ENCODE measurements at regions not wholly inside any gene's neighbourhood (a gene's known extent, or its start where the extent isn't known, plus 50 kb on each side); places are given as distances from the start of the nearest gene placed in this dataset.

DNA sequence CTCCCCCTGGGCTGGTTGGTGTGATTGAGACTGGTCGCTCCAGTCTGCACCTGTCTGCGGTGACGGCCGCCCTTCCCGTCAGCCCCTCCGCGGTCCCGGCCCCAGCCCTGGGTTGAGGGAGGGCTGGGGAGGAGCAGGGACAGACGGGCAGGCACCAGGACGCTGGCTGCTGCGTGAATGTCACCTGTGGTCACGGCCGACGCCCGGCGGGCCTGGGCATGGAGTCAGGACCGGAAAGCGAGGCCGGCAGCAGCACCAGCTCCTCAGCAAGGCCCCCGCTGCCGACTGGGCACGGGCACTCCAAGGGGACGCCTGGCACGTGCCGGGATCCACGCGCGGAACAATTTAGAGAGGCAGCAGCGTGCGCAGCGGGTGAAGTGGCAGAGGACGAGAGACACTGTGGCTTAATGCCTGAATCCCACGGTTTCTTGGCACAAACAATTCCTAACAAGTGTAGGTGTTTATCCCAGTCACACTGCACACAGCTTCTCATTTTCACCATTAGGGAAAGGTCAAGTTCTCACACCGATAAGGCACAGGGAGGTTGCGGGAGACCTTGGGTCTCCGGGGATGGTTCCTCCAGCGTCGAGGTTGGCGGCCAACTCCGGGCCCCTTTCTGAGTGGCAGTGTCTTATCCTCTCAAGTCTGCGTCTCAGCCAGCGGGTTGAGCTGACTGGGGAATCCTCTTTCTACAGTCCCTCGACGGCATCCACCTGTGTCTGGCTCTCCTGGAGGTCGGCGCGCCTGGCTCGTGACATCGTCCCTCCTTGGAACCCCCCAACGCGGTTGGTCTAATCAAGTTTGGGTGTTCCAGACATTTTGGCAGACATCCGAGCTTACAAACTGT, 66.4 kb upstream of the ADGRA1 start:
- Histone ChIP-seq H3K4me1 (ENCODE audit: control insufficient read depth in 2 of 2, insufficient read depth in 2 of 2, low read length in 2 of 2) (no peaks in the 10 kb centered on the region), H3K9me3 (ENCODE audit: control insufficient read depth in 2 of 2, low read length in 2 of 2) (no peaks in the 10 kb centered on the region), H3K27me3 (ENCODE audit: control insufficient read depth in 2 of 2, insufficient read depth in 2 of 2, low read length in 2 of 2) (no peaks in the 10 kb centered on the region), H3K4me3 (ENCODE audit: low read length in 2 of 2) (no peak overlapping the region), H3K36me3 (ENCODE audit: control insufficient read depth in 2 of 2, insufficient read depth in 2 of 2, low read length in 2 of 2) (no peaks in the 10 kb centered on the region), H3K27ac (ENCODE audit: low read depth in 2 of 2, low read length in 2 of 2) (no peak overlapping the region), H3K9ac (ENCODE audit: low read depth in 1 of 2, low read length in 2 of 2) (no peak overlapping the region)

DNA sequence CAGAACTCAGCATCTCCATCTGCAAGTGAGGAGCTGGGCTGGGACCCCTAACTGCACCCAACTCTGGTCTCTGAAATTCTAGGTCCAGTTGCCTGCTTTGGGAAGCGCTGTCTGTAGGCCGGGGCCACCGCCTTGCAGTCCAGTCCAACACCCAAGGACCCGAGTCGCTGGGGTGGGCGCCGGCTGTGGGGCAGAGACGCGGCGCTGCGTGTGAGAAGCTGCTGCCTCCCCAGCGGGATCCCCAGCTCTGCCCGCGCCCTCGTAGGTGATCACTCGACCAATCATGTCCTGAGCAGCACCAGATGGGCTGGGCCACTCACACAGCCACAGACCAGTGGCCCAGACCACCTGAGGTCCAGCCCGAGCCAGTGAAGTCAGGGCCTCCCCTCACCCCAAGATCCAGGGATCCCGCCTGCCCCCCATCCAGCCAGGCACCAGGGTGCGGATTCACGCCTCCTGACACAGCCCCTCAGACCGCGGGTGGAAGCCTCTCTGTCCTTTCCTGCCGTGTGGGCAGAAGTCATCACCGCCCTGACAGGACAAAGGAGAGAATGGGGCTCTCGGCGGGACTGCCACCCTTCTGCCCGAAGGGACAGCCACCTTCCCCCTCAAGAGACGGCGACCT, 67.4 kb upstream of the ADGRA1 start:
- Histone ChIP-seq H3K27ac (ENCODE audit: low read depth in 2 of 2, low read length in 2 of 2) (no peak overlapping the region), H3K27me3 (ENCODE audit: control insufficient read depth in 2 of 2, insufficient read depth in 2 of 2, low read length in 2 of 2) (no peaks in the 10 kb centered on the region), H3K36me3 (ENCODE audit: control insufficient read depth in 2 of 2, insufficient read depth in 2 of 2, low read length in 2 of 2) (no peaks in the 10 kb centered on the region), H3K4me1 (ENCODE audit: control insufficient read depth in 2 of 2, insufficient read depth in 2 of 2, low read length in 2 of 2) (no peaks in the 10 kb centered on the region), H3K9me3 (ENCODE audit: control insufficient read depth in 2 of 2, low read length in 2 of 2) (no peaks in the 10 kb centered on the region), H3K4me3 (ENCODE audit: low read length in 2 of 2) (no peak overlapping the region), H3K9ac (ENCODE audit: low read depth in 1 of 2, low read length in 2 of 2) (no peak overlapping the region)

DNA sequence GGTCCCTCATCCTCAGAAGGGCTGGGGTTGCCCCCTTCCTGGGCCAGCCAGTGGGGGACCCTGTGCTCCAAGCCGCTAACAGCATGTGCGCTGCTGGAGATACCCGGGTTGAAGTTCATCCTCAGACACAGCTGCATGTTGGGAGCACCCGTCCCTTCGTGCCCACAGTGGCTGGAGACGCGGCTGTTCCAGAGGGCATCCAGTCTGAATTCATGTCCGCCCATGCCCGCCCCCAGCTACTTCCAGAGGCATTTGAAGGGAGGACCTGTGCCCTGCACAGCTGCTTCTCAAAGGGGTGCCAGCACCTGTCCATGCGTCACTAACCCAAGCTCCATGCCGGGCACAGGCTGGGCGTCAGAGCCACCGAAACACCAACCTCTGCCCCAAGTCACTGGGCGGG, 68.1 kb upstream of the ADGRA1 start:
- Histone ChIP-seq H3K4me1 (ENCODE audit: control insufficient read depth in 2 of 2, insufficient read depth in 2 of 2, low read length in 2 of 2) (no peaks in the 10 kb centered on the region), H3K9me3 (ENCODE audit: control insufficient read depth in 2 of 2, low read length in 2 of 2) (no peaks in the 10 kb centered on the region), H3K36me3 (ENCODE audit: control insufficient read depth in 2 of 2, insufficient read depth in 2 of 2, low read length in 2 of 2) (no peaks in the 10 kb centered on the region), H3K4me3 (ENCODE audit: low read length in 2 of 2) (no peak overlapping the region), H3K27me3 (ENCODE audit: control insufficient read depth in 2 of 2, insufficient read depth in 2 of 2, low read length in 2 of 2) (no peaks in the 10 kb centered on the region), H3K9ac (ENCODE audit: low read depth in 1 of 2, low read length in 2 of 2) (no peak overlapping the region), H3K27ac (ENCODE audit: low read depth in 2 of 2, low read length in 2 of 2) (no peak overlapping the region)

DNA sequence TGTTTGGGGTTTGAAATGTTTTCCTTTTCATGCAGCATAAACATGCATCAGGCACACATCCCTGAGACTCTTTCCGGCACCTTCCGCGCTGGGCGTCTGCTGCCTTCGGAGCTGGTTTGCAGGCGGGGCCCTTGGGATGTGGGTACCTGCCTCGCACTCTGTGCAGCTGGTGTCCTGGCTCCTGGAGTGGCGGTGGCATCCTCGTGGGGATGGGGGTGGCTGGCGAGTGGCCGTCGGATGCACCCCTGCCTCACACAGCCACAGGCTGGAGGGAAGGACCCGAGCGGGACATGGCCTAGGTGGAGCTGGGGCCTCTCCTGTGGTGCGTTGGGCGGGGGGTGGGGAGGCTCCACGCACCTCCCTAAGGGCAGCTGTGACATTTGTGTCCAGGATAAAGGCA, 68.5 kb upstream of the ADGRA1 start:
- Histone ChIP-seq H3K36me3 (ENCODE audit: control insufficient read depth in 2 of 2, insufficient read depth in 2 of 2, low read length in 2 of 2) (no peaks in the 10 kb centered on the region), H3K9ac (ENCODE audit: low read depth in 1 of 2, low read length in 2 of 2) (no peak overlapping the region), H3K27ac (ENCODE audit: low read depth in 2 of 2, low read length in 2 of 2) (no peak overlapping the region), H3K9me3 (ENCODE audit: control insufficient read depth in 2 of 2, low read length in 2 of 2) (no peaks in the 10 kb centered on the region), H3K4me1 (ENCODE audit: control insufficient read depth in 2 of 2, insufficient read depth in 2 of 2, low read length in 2 of 2) (no peaks in the 10 kb centered on the region), H3K4me3 (ENCODE audit: low read length in 2 of 2) (no peak overlapping the region), H3K27me3 (ENCODE audit: control insufficient read depth in 2 of 2, insufficient read depth in 2 of 2, low read length in 2 of 2) (no peaks in the 10 kb centered on the region)

DNA sequence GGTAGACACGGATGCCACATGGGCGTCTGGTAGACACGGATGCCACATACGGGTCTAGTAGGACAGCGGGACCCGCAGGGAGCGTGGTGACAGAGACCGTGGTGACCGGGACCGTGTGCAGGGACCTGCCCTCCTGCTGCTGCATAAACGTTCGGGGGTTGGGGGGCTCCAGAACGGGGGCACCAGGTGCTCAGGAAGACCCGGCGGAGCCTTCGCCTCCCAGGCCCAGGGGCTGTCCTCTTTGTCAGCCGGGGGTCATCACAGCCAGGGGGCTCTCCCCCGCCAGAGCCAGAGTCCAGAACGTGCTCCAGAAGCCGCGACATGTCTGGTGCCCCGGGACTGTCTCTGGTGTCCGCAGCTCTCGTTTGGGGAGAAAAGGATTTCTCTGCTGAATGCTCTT, 69.2 kb upstream of the ADGRA1 start:
- no peak overlapping the region for H3K4me3 ChIP-seq (ENCODE audit: low read length in 2 of 2)
- no peak overlapping the region for H3K9ac ChIP-seq (ENCODE audit: low read depth in 1 of 2, low read length in 2 of 2)
- no peaks in the 10 kb centered on the region for H3K4me1 ChIP-seq (ENCODE audit: control insufficient read depth in 2 of 2, insufficient read depth in 2 of 2, low read length in 2 of 2)
- no peaks in the 10 kb centered on the region for H3K27me3 ChIP-seq (ENCODE audit: control insufficient read depth in 2 of 2, insufficient read depth in 2 of 2, low read length in 2 of 2)
- H3K36me3 ChIP-seq (ENCODE audit: control insufficient read depth in 2 of 2, insufficient read depth in 2 of 2, low read length in 2 of 2) = no peaks in the 10 kb centered on the region
- H3K9me3 ChIP-seq (ENCODE audit: control insufficient read depth in 2 of 2, low read length in 2 of 2) = no peaks in the 10 kb centered on the region
- H3K27ac ChIP-seq (ENCODE audit: low read depth in 2 of 2, low read length in 2 of 2) = no peak overlapping the region

DNA sequence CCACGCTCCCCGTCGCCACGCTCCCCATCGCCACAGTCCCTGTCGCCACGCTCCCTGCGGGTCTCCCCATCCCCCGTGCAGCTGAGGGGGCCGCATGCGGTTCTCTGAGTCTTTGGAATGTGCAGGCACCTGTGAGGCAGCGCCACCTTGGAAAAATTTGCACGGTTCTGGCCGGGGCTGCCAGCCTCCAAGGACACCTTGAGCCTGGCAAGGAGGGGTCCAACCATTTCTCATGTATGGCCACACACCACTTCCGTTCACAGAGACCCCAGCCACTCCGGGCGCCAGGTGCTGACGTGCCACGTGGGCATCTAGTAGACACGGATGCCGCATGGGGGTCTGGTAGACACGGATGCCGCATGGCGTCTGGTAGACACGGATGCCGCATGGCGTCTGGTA, 70.5 kb upstream of the ADGRA1 start:
- no peaks in the 10 kb centered on the region for H3K36me3 ChIP-seq (ENCODE audit: control insufficient read depth in 2 of 2, insufficient read depth in 2 of 2, low read length in 2 of 2)
- H3K9ac ChIP-seq (ENCODE audit: low read depth in 1 of 2, low read length in 2 of 2) = no peak overlapping the region
- H3K27ac ChIP-seq (ENCODE audit: low read depth in 2 of 2, low read length in 2 of 2) = no peak overlapping the region
- H3K27me3 ChIP-seq (ENCODE audit: control insufficient read depth in 2 of 2, insufficient read depth in 2 of 2, low read length in 2 of 2) = no peaks in the 10 kb centered on the region
- no peak overlapping the region for H3K4me3 ChIP-seq (ENCODE audit: low read length in 2 of 2)
- no peaks in the 10 kb centered on the region for H3K9me3 ChIP-seq (ENCODE audit: control insufficient read depth in 2 of 2, low read length in 2 of 2)
- peaks cover 0 to 3% of the 10 kb centered on the region in 2 donors for H3K4me1 ChIP-seq (ENCODE audit: control insufficient read depth in 2 of 2, insufficient read depth in 2 of 2, low read length in 2 of 2)

DNA sequence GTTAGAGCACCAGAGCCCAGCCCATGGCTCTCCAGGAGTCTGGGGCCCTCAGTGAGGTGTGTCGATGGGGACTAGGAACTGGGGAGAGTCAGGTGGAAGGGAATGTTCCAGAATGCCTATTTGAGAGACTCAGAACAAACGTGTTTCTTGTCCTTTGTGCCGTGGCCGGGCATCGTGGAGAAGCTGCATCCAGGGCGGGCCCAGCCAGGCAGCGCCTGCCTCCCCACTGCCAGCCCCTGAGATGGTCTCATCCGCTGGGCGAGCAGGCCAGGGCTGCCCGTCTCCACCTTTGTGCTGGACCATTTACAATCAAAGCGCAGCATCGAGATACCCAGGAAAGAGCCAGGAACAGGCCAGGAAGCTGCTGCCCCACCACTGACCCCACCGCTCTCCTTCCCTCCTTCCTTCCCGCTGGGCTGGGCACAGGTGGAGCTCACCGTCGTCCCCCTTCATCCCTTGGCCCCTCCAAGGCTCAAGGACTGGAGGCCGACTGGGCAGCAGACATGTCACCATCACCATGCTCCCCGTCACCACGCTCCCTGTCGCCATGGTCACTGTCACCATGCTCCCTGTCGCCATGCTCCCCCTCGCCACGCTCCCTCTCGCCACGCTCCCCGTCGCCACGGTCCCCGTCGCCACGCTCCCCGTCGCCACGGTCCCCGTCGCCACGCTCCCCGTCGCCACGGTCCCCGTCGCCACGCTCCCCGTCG, 71.1 kb upstream of the ADGRA1 start:
- no peaks in the 10 kb centered on the region for H3K27me3 ChIP-seq (ENCODE audit: control insufficient read depth in 2 of 2, insufficient read depth in 2 of 2, low read length in 2 of 2)
- H3K4me1 ChIP-seq (ENCODE audit: control insufficient read depth in 2 of 2, insufficient read depth in 2 of 2, low read length in 2 of 2) = peaks cover 0 to 3% of the 10 kb centered on the region in 2 donors
- no peak overlapping the region for H3K27ac ChIP-seq (ENCODE audit: low read depth in 2 of 2, low read length in 2 of 2)
- H3K36me3 ChIP-seq (ENCODE audit: control insufficient read depth in 2 of 2, insufficient read depth in 2 of 2, low read length in 2 of 2) = no peaks in the 10 kb centered on the region
- no peak overlapping the region for H3K4me3 ChIP-seq (ENCODE audit: low read length in 2 of 2)
- no peak overlapping the region for H3K9ac ChIP-seq (ENCODE audit: low read depth in 1 of 2, low read length in 2 of 2)
- H3K9me3 ChIP-seq (ENCODE audit: control insufficient read depth in 2 of 2, low read length in 2 of 2) = no peaks in the 10 kb centered on the region

DNA sequence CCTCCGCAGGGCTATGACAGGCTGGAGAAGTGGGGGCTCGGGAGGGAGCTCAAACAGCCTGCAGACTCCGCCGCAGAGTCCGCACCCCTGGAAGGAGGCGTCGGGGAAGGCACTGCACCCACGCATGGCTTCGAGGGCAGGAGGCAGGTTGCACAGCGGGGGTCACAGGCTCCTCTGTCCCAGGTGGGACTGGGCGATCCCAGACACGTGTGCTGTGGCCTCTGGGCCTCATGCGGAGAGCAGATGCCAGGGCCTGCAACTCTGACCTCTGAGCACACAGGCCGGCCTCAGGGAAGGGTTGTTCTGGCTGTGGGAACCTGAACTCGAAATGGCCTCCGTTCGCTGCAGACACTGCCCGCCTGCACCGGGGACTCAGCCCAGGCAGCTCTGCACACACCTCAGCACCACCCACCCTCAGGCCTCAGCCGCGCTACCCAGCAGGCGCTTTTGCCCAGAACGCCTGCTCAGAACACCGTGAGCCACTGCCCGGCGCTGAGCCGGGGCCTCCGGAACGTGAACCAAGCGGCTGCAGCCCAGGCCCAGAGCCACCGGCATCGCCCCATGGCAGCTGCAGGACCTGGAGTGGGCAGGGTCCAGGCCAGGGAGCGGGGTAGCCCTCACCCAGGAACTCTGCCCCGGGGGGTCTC, 71.8 kb upstream of the ADGRA1 start:
- Histone ChIP-seq H3K27ac (ENCODE audit: low read depth in 2 of 2, low read length in 2 of 2) (no peak overlapping the region), H3K9me3 (ENCODE audit: control insufficient read depth in 2 of 2, low read length in 2 of 2) (no peaks in the 10 kb centered on the region), H3K4me3 (ENCODE audit: low read length in 2 of 2) (no peak overlapping the region), H3K9ac (ENCODE audit: low read depth in 1 of 2, low read length in 2 of 2) (no peak overlapping the region), H3K27me3 (ENCODE audit: control insufficient read depth in 2 of 2, insufficient read depth in 2 of 2, low read length in 2 of 2) (no peaks in the 10 kb centered on the region), H3K4me1 (ENCODE audit: control insufficient read depth in 2 of 2, insufficient read depth in 2 of 2, low read length in 2 of 2) (peaks cover 0 to 3% of the 10 kb centered on the region in 2 donors), H3K36me3 (ENCODE audit: control insufficient read depth in 2 of 2, insufficient read depth in 2 of 2, low read length in 2 of 2) (no peaks in the 10 kb centered on the region)

DNA sequence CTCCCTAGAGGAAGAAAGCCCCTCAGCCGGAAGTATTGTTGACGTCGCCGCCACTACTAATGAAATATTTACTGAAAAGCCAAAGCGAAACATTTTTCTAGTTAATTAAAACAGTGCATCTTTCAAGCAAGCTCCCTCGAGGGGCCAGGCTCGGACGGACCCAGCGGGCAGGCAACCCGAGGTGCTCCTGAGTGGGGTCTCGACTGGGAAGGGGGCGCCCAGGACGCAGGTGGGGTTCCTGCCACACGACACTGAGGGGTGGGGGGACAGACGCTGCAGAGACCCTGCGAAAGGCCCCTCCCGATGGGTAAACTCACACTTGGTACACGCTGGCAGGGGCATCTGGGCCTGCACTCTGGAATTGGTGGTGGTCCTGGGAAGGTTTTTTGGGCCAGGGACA, 72.4 kb upstream of the ADGRA1 start:
- H3K9ac ChIP-seq (ENCODE audit: low read depth in 1 of 2, low read length in 2 of 2) = no peak overlapping the region
- no peaks in the 10 kb centered on the region for H3K36me3 ChIP-seq (ENCODE audit: control insufficient read depth in 2 of 2, insufficient read depth in 2 of 2, low read length in 2 of 2)
- no peak overlapping the region for H3K4me3 ChIP-seq (ENCODE audit: low read length in 2 of 2)
- H3K4me1 ChIP-seq (ENCODE audit: control insufficient read depth in 2 of 2, insufficient read depth in 2 of 2, low read length in 2 of 2) = peaks cover 0 to 3% of the 10 kb centered on the region in 2 donors
- H3K9me3 ChIP-seq (ENCODE audit: control insufficient read depth in 2 of 2, low read length in 2 of 2) = no peaks in the 10 kb centered on the region
- no peak overlapping the region for H3K27ac ChIP-seq (ENCODE audit: low read depth in 2 of 2, low read length in 2 of 2)
- H3K27me3 ChIP-seq (ENCODE audit: control insufficient read depth in 2 of 2, insufficient read depth in 2 of 2, low read length in 2 of 2) = no peaks in the 10 kb centered on the region
